ENCODE measurements at regions not wholly inside any gene's neighbourhood (a gene's known extent, or its start where the extent isn't known, plus 50 kb on each side); places are given as distances from the start of the nearest gene placed in this dataset.
"Not testable (repeated sequence)": the region's sequence is repeated elsewhere in the genome, so short reads cannot be mapped to it uniquely, and the experiment has no call there.

DNA sequence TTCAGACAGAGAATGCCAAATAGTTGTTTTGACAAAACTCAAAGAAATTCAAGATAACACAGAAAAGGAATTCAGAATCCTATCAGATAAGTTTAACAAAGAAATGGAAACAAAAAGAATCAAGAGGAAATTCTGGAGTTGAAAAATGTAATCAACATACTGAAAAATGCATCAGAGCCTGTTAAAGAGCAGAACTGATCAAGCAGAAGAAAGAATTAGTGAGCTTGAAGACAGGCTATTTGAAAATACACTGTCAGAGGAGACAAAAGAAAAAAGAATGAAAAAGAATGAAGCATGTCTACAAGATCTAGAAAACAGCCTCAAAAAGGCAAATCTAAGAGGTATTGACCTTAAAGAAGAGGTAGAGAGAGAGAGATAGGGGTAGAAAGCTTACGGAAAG lies 77.7 kb upstream of the MAGI3 start:
- H3K4me1 ChIP-seq (ENCODE audit: insufficient read depth, low read length); BruUV-seq (replicated peaks); H3K27me3 ChIP-seq (ENCODE audit: control insufficient read depth in 1 of 2, insufficient read depth in 2 of 2, low read length in 2 of 2); in situ Hi-C loops (cut with HindIII; ENCODE audit: extremely low pct_ligation_motif_present, low pct_unique_long_range_greater_than_20kb); H4K20me1 ChIP-seq (ENCODE audit: insufficient read depth, low read length); CTCF ChIA-PET (ENCODE audit: low intra/inter-chr PET ratio, low total read pairs); H3K4me2 ChIP-seq (ENCODE audit: low read depth, low read length); intact Hi-C loops (cut with micrococcal nuclease; ENCODE audit: unreplicated experiment); H2AFZ ChIP-seq (ENCODE audit: low read length); H3K9ac ChIP-seq (ENCODE audit: insufficient read depth, low read depth, low read length); H3K36me3 ChIP-seq (replicated peaks in 1 of 2; ENCODE audit: control insufficient read depth in 1 of 2, insufficient read depth in 2 of 2, low read length in 2 of 2); H3K4me3 ChIP-seq (replicated peaks in 1 of 3; ENCODE audit: insufficient read depth in 1 of 3, low read depth in 2 of 3, low read length in 3 of 3); H3K79me2 ChIP-seq (ENCODE audit: insufficient read depth, low read length); H3K27ac ChIP-seq (ENCODE audit: extremely low read length, insufficient read depth, low read length); ATAC-seq; FAIRE-seq; H3K9me3 ChIP-seq (ENCODE audit: low read length); DNase-seq (ENCODE audit: low spot score); POLR2A ChIA-PET: not testable (repeated sequence)
- WGBS (ENCODE audit: low lambda C conversion rate): 64% methylated on average over 1 of the region's 1 CpG
- TF ChIP-seq ZNF160 (CRISPR knock-in tag; IDR thresholded peaks at IDR 0.05): 0 out of 2 replicates have a peak, but pooled peaks have one; percentile 53

- 64% methylated on average over 3 of the region's 3 CpGs for WGBS (ENCODE audit: low lambda C conversion rate)
- H3K4me1 ChIP-seq (ENCODE audit: insufficient read depth, low read length): no peaks in the 10 kb centered on the region
- no peaks in the 10 kb centered on the region for H3K9me3 ChIP-seq (ENCODE audit: low read length)
- TF ChIP-seq CREM (IDR thresholded peaks at IDR 0.05) (no peak), CREM (CRISPR knock-in tag; IDR thresholded peaks at IDR 0.05) (no peak), ZNF775 (CRISPR knock-in tag; IDR thresholded peaks at IDR 0.05; ENCODE audit: borderline replicate concordance) (no peak), ZNF20 (CRISPR knock-in tag; IDR thresholded peaks at IDR 0.05) (no peak), FOXP1 (IDR thresholded peaks at IDR 0.05) (no peak), FOXP1 (CRISPR knock-in tag; IDR thresholded peaks at IDR 0.05) (no peak), REST (IDR thresholded peaks at IDR 0.05; ENCODE audit: borderline replicate concordance in 1 of 2, low read depth in 1 of 2, low read length in 2 of 2) (no peak), YY1 (IDR thresholded peaks at IDR 0.05; ENCODE audit: insufficient read depth, insufficient replicate concordance, low read depth, low read length) (no peak)
- no peak overlapping the region for H3K9ac ChIP-seq (ENCODE audit: insufficient read depth, low read depth, low read length)
- no peak for FAIRE-seq
- no peaks in the 10 kb centered on the region for H3K79me2 ChIP-seq (ENCODE audit: insufficient read depth, low read length)
- H3K27me3 ChIP-seq (ENCODE audit: control insufficient read depth in 1 of 2, insufficient read depth in 2 of 2, low read length in 2 of 2): no peaks in the 10 kb centered on the region
- in situ Hi-C loops (cut with HindIII; ENCODE audit: extremely low pct_ligation_motif_present, low pct_unique_long_range_greater_than_20kb) (no loop called here), intact Hi-C loops (cut with micrococcal nuclease; ENCODE audit: unreplicated experiment) (no loop called here)
- BruUV-seq (replicated peaks): no TSS peak
- H3K4me2 ChIP-seq (ENCODE audit: low read depth, low read length): no peak overlapping the region
- H4K20me1 ChIP-seq (ENCODE audit: insufficient read depth, low read length): no peaks in the 10 kb centered on the region
- H3K36me3 ChIP-seq (replicated peaks in 1 of 2; ENCODE audit: control insufficient read depth in 1 of 2, insufficient read depth in 2 of 2, low read length in 2 of 2): no peaks in the 10 kb centered on the region
- no peak for DNase-seq (ENCODE audit: low spot score)
- CTCF ChIA-PET (ENCODE audit: low intra/inter-chr PET ratio, low total read pairs): no interaction called here
- no peak overlapping the region for H2AFZ ChIP-seq (ENCODE audit: low read length)
- no peak for ATAC-seq
- H3K4me3 ChIP-seq (replicated peaks in 1 of 3; ENCODE audit: insufficient read depth in 1 of 3, low read depth in 2 of 3, low read length in 3 of 3): no peak overlapping the region
- POLR2A ChIA-PET: no interaction called here
- H3K27ac ChIP-seq (ENCODE audit: extremely low read length, insufficient read depth, low read length): no peak overlapping the region
Observed at GRCh38 chr1:113314600-113314999, 75.7 kb upstream of the MAGI3 start.
